ENCODE measurements at regions not wholly inside any gene's neighbourhood (a gene's known extent, or its start where the extent isn't known, plus 50 kb on each side); places are given as distances from the start of the nearest gene placed in this dataset.
"Not testable (repeated sequence)": the region's sequence is repeated elsewhere in the genome, so short reads cannot be mapped to it uniquely, and the experiment has no call there.

DNA sequence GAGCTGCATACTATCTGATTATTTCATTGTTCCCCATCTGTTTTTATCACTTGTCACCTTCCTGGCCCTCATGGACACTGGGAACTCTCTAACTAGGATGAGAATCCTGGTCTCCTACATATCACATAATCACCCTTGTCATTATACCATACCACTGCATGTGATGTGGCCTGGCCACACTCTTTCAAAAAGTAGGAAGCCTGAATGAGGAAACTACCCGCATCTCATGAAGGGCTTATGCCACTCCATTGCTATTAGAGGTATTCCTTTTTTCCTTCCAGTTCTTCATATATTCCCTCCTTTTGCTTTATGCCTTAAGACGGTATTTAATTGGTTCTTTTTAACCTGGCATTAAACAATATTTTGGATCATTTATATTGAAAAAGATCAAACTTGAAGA, 1341.4 kb upstream of the NUDT12 start:
- DNase-seq: no peak

DNA sequence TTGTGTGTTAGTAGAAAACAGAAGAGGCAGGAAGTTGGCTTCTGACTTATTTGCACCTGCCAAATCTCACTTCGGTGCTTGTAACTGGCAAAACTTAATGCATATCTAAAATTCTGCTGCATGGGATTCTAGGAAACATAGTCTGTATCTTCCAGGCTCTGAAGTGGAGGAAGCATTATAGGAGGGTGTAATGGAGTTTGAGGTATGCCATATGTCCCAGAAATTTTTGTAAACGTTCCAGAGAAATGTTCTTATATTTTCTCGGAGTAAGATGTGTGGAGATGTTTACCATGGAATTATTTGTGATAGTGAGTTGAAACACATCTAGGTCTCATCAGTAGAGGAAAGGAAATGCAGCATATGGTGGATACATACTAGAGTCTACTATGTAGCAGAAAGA, 1329.0 kb upstream of the NUDT12 start:
- no peak for DNase-seq

DNA sequence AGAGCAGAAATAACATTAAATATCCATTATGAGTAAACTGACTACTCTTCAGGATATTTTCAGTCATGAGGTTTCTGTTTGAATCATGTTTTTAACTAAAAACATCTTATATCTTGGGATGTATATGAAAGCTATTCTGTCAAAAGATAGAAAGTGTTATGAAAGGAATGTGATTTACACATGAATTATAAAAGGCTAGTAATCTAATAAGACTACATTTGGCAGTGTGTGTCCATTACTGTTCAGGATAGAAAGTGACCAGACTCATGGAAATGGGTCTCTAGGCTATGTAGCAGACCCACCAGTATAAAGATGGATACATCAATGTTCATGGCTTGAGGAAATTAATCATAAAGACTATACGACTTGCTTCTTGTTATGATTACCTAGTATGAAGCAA, 1328.2 kb upstream of the NUDT12 start:
- no peak for DNase-seq

DNA sequence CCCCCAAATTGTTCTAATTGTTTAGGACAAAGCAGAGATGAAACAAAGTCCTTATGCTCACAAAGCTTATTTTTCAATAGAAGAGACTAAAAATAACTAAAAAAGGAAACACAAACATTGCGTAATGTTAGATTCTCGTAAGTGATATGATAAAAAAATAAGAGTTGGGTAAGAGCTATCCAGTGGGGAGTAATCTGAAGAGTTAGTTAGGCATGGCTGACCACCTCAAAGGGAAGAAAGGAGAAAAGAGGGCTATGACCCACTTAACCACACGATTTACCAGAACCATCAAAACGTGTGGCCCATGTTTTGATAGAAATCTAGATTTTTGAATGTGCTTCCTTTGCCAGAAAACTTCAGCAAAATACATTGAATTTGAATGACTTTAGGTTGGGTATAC, 1296.8 kb upstream of the NUDT12 start:
- DNase-seq: no peak

DNA sequence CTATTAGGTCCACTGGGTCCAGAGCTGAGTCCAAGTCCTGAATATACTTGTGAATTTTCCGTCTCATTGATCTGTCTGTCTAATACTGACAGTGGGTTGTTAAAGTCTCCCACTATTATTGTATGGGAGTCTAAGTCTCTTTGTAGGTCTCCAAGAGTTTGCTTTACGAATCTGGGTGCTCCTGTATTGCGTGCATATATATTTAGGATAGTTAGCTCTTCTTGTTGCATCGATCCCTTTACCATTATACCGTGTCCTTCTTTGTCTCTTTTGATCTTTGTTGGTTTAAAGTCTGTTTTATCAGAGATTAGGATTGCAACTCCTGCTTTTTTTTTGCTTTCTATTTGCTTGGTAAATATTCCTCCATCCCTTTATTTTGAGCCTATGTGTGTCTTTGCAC, 1289.5 kb upstream of the NUDT12 start:
- DNase-seq: not testable (repeated sequence)

DNA sequence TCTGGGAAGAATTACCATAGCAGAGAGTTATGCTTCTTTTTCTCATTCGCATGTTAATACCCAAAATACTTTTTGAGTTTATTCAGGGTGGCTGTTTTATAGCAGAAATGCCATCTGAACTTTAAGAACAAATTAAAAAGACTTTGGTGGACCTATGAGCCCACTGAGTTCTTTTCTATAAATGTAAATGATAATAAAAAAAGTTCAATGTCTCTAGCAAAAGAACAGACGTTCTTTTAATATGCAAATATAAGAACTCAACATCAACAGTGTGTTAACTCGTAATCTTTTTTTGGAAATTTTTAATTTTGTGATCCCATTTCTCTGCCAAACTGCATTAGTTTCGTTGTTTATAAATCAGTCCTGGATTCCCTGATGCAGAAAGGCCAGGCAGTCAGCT, 1283.0 kb upstream of the NUDT12 start:
- DNase-seq: no peak

DNA sequence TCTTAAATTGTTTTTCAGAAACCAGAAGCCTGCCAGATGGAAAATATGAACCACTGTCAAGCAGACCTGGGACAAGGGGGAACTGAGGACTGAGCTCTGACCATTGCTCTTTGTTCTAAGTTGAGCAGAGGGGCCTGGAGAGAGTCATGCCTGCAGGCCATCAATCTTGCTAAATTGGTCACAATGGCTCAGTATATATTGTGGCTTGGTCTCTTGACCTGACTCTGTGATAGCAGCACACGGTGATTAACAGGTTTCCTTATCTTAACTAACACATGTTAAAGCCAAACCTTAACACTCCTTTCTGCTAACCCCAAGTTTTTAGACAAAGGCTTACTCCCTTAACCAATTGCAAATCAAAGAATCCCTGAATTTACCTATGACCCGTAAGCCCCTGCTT, 1281.2 kb upstream of the NUDT12 start:
- no peak for DNase-seq

DNA sequence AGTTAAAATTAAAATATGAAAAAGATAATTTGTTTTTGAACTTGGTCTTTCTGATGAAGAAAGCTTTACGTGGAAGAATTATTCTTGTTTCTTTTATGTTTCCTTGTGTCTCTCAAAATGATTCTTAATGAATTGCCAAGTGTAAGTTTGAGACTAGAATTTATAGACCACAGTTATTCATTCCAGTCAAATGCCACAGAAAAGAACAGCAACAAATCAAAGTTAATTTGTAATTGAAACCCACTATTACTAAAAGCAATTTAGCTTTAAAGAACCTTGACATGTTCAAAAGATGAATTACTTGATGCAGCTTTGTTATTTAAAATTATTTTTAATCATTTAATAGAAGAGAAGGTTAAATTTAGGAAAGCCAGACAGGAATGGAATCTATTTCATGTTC, 1277.7 kb upstream of the NUDT12 start:
- DNase-seq: no peak

DNA sequence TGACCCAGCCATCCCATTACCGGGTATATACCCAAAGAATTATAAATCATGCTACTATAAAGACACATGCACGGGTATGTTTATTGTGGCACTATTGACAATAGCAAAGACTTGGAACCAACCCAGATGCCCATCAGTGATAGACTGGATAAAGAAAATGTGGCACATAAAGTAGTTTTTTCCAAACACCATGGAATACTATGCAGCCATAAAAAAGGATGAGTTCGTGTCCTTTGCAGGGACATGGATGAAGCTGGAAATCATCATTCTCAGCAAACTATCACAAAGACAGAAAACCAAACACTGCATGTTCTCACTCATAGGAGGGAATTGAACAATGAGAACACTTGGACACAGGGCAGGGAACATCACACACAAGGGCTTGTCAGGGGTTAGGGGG, 1268.9 kb upstream of the NUDT12 start:
- DNase-seq: not testable (repeated sequence)

DNA sequence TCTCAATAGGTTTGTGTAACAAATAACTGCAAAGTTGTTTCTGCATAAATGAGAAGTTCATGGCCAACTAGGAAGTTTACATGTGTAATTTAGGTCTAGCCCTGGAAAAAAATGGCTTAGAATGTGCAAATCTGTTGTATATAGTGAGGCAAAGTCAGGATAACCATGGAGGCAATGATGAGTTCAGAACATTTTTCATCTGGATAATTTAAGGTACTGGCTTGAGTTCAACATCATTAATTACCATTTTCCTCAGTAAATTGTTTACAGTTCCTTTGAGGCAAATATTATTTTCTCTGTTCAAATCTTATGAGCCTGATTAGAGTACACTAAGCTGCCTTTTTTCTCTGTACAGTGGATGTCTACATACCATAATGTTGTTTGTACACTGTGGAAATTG, 1259.0 kb upstream of the NUDT12 start:
- no peak for DNase-seq

DNA sequence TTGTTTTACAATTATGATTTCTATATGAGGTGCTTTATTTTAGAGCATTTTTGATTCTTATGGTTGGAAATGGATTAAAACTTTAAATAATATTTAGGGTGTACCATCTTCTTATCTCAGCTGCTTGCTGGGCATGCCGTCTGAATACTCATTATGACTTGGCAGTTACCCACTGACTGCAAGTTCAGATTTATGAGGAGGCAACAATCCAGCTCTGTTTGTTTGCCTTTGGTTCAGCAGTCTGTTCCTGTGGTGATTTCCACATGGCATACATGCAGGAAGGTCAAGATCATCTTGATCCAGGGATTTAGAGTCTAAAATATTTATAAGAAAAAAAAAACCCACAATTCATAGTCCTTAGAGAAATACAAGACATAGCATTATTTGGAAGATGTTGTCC, 1254.5 kb upstream of the NUDT12 start:
- DNase-seq: no peak

DNA sequence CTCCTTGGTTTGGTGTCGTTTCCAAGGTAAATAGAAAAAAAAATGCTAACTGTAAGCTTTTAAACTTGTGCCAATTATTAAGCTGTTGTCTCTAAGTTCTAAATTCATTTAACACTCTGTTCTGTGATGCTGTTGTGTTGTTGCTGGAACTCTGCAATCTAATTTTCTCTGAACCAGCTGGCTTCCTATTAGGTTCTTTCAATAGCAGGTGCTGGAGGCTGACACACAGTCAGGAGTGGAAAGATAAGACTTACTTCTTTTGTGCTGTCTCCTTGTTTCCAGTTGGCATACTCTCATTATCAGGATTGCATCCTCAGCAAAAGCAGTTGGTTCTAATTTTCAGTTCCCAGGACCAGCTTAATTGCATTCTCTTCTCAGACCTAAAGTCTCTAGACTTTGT, 1252.6 kb upstream of the NUDT12 start:
- DNase-seq: no peak

DNA sequence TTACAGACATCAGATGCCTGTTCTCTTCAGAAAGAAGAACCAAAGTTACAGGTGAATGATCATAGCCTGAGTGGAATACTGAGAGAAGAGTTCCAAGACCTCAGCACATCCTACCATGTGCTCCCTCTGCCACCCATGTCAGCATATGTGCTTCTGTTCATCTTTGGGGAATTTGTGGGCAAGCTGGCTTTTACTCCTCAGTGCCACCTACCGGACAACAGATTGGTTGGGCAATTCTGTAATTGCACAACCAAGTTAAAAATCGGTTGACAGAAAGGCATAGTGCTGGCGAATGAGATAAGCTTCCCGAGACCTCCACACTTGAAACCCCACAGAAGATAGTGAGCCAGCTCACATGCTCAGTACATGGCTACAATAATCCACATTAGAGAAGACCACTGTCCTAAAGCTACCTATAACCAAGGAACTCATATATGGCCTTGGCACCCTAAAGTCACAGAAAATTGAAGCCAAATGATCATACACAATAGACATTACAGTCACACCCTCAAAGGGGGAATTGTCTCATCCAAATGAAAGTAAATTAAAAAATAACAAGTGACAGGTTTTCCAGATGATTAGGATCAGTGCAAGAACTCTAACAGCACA, 1238.0 kb upstream of the NUDT12 start:
- DNase-seq: no peak

DNA sequence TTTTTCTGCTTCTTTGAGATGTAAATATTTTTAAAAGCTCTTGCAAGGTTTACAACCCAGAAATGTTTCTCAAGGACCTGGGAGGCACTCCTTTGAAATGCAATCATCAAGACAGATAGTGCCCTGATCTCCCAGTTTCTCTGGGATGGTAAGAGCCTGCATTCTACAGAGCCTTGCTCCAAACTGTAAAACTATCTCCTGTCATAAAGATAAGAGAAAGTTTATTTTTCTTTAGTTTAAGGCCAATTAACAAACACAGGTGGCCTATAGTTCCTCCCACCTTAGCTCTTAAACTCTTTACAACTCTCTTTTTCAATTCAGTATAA, 1231.1 kb upstream of the NUDT12 start:
- no peak for DNase-seq

DNA sequence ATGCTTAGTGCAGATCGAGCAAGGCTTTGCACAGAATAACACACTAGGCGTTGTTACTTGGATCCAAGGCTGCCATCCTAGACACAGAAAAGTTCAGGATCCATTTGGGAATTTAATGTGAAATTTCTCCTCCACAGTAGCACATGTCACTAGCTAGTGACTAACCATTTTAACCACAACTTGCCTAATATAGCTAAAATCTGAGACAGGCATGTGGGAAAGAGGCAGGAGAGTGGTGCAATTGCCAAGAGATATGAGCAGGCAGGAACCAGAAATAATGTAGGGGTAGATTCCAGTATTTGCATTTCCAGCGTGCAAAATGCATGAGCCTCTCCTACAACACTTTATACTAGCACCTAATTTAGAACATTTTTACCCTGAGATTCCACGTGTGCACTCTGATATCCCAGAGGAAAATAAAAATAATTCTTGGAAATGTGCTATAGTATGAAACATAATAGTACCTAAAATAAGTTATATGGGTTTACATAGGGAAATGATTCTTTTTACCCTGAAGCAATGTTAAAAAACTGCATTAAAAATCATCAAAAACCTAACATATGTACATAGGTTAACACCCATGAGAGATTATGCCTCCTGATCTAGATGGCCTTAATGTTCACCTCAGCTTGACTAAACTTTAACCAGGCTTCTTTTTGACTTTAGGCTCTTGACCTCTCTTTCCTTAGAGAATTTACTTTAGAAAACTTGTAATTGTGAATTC, 1230.6 kb upstream of the NUDT12 start:
- DNase-seq: no peak

DNA sequence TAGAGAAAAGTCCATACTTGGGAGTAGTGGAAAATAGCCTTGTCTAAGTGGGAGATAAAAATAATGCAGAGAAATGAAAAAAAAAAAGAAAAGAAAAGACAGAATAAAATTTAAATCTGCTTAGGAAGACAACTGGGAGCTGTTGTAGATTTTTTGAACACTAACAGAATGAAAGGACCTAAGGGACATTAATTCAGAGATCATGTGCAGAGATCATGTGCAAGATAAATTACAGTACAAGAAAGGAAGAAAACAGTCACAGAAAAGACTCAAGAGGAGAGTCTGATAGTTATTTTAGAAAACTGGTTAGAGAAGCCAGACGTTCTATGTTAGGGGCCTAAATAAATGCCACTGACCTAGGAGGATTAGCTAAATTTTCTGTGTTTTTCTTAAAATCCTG, 1226.8 kb upstream of the NUDT12 start:
- no peak for DNase-seq

DNA sequence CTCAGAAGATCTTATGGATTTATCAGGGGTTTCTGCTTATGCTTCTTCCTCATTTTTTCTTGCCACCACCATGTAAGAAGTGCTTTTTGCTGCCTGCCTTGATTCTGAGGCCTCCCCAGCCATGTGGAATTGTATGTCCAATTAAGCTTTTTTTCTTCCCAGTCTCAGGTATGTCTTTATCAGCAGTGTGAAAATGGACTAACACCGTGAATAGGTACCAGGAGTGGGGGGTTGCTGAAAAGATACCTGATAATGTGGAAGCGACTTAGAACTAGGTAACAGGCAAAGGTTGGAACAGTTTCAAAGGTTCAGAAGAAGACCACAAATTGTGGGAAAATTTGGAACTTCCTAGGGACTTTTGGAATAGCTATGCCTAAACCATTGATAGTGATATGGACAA, 1222.5 kb upstream of the NUDT12 start:
- DNase-seq: no peak

DNA sequence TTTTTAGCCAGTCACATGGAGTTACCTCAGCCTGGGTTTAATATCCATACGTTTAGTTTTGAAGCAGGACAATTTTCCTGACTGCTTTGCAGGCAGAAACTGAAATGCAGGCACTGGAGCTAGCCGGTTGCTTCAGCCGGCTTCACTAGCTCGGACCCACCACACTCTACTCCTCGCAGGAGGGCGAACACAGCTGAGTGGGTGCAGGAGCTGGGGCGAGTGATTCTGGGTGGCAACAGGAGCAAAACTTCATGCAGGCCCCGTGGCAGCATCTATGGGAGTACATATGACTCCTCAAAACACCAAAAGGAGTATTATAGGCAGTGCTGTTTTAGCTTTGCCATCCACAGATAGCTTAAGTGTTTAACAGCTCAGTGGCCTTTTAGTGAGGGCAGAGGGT, 1211.8 kb upstream of the NUDT12 start:
- DNase-seq: no peak

DNA sequence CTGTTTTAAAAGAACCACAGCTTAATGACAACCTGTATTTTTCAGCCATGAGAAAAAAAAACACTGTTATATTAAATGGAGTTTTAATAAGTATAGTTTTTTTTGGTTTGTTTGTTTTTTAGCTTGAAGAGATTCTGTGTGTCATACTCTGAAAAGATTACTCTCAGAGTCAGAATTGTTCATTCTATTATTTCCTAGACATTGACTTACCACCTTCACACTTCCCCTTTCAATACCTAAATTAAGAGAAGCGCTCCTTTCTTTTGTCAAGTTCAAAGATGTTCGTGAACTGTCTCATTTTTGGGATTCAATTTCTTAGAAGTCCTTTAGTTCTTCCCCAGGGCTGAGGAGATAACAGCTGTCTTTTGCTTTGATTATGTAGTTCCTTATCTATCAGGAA, 1201.6 kb upstream of the NUDT12 start:
- DNase-seq: no peak

DNA sequence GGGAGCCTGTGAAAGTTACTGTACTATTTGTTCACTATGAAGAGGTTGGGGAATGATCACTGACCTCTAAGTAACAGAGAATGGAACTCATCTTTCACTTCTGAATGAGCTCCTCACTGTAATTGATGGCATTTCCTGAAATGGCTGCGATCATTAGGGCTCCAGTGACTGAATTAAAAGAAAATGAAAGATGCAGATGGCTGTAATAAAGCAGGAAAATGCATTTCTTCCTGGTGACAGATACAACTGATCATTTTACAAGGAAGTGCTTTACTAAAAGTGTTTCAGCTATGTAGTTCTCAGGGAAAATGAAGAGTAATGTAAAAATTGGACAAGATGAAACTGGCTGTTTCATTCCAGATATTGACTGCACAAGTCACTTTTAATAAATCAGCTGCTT, 1200.6 kb upstream of the NUDT12 start:
- DNase-seq: no peak

DNA sequence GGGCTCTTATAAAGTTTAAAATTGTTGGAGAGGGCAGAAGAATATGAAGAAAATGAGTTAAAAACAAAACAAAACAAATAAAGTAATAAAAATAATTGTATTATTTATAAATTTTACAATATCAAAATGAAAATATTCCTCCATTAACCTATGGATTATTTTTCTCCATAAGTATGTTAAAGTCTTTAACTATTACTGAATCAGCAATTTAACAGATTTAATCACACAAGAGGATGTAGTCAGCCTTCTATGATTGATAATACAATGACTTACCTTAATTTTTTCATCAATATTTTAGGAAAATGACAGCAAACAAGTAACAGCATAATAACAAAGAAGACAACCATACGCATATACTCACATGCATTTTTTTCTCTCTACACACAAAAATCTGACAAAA, 1195.3 kb upstream of the NUDT12 start:
- DNase-seq: no peak

DNA sequence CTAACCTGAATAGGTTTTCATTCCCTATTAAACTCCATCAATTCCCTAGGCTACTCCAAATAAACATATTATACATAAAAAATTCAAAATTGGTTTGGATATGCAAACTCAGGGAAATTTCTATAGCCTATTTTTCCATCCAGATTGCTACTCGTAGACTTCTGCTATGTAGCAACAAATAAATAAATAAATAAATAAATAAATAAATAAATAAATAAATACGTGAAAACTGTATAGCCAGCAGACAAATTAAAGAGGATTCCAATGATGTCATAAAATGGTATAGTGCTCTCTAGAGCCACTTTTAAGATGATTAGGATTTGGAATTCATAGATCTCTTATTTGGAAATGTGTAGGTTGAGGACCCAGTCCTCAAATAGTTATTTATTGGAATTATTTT, 1193.2 kb upstream of the NUDT12 start:
- no peak for DNase-seq

DNA sequence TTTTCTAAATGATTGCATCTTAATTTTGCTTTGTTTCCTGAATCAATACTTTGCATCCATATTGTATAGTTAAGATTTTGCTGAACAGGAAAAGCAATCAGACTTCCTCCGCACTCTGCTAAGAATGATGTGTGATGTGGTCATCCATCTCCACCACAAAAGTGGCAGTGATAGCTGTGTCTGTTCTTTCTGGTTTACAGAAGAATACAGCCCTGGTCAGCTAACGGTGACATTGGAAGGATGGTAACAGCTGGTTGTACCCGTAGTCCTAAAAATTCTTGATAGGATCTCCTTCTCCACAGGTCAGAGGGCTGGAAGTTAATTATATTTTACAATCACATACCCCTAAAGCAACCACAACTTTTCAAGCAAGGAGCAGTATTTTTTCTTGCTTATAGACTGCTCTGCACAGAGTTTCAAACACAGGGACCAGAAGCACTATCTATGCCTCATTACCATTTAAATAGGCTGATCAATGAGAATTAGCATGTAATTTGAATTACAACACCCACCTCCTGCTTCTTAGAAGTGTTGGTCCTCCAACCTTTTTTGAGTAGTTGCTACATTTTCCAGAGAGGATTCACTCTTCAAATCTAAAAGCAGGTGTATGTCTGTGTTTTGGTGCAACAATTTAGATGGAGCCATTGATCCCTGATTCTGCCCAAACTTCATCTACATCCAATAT, 1191.9 kb upstream of the NUDT12 start:
- no peak for DNase-seq

DNA sequence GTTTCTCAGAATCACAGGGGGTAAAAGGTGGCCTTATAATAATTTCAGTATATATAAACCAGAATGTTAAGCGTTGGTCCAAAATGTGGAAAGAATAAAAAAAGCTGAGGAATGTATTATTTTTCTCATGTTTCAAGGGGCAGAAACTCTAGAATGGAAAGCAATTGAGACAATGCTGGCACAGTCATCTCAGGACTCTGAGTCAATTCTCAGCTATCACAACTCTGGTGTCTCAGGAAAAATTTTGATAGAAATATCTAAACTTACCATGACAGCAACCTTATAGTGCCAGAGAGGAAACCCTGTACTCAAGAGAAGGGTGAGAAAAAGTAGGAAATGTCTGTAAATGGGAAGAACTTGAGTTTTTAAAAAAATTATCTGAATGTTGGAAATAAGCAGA, 1189.4 kb upstream of the NUDT12 start:
- peak; percentile 0 for DNase-seq

DNA sequence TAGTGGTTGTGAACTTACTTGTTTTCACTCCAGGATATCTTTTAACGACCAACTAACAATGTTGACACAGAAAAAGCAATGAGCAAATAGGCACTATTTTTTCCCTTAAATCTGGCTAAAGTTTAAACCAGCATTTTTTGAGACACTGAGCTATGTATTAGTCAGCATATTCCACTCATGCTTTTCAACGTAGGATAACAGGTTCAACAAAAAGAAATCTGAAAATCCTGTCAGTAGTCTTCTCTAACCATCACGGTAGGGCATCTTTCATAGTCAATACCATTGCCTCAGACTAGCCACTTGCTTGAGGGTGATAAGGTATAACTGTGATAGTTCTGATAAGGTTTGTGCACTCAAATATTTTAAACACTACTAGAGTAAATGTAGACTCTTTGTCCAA, 1177.3 kb upstream of the NUDT12 start:
- DNase-seq: no peak
